ENCODE measurements at regions not wholly inside any gene's neighbourhood (a gene's known extent, or its start where the extent isn't known, plus 50 kb on each side); places are given as distances from the start of the nearest gene placed in this dataset.

- DNase-seq: no peak
These were observed 250.4 kb downstream of the WDR11 start for GRCh38 chr10:121101561-121101960.

DNA sequence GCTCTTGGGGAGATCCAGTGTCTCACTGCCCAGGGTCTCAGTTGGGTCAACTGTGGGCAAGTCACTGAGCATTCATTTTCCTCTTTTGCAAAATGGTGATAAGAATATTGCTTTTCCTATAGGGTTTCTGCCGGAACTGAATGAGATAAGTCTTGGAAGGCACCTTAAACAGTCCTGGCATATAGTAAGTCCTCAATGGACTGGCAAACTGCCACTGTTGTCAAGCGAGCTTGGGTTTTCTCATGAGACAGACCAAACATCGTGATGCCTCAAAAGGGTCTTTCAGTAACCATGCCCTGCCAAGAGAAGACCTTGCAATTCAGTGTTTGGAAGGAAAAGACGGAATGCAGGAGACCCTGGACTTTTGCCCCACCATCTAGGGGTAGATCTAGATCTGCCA is 251.5 kb downstream of the WDR11 start:
- DNase-seq: no peak

DNA sequence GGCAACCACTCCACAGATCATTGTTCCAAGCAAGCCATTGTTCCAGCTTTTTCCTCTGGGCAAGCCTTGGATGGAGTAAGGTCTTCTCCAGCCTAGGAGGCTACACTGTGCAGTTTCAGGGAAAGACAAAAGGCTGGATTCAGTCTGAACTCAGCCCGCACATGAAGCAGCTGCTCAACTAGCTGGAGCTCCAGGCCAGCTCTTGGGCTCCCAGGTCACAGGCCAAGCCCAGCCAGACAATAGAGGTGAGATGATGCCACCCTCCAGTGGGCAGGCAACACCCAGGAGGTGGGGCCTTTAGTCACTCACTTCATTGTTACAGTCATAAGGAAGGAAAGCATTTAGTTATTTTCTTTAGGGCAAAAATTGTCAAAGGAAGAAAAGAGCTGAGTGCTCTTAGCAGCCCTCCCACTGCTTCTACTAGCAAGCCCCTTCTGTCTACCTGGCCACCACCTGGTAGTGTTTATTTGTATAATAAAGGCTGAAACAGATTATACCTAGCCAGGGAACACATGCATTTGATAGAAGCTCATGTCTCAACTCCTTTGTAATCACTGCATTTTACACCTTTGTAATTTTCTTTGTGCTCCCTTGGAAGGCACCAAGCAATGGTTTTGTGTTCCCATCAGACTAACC is 253.4 kb downstream of the WDR11 start:
- no peak for DNase-seq

- DNase-seq: no peak
These were observed 255.4 kb downstream of the WDR11 start for GRCh38 chr10:121106611-121107010.

GRCh38 chr10:121108051-121108450 is 256.9 kb downstream of the WDR11 start:
- no peak for DNase-seq

DNA sequence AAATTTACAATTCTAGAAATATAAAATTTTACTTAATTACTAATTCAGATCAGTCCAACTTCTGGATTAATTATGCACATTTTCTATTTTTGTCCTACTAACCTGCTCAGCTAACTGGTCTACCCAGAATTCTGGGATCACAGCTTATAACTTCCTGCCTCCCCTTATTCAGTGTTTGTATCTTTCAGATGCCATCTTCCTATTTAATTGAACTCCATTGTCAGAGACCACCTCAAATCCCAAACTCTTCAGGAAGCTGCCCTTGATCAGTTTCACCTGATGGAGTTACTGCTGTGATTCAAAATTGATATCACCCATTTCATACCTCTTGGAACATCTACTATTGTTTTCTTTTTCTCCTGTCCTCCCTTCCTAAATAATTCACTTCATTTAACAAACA is 259.2 kb downstream of the WDR11 start:
- no peak for DNase-seq

DNA sequence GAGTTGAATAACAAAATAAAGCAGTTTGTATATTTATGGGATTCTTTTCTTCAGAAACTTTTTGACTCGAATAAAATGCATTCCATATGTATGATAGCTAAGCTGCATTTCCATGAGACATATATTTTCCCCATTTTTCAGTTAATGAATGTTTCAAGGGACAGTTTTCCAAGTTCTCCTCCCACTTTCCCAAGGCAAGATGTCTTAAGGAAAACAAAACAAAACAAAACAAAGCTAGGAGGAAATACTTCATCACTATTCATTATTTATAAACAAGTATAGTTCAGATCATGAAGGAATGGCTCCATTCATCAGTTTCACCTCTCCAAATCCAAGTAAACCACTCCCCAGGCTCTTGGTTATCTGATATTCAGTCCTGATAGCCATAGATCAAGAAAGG is 261.0 kb downstream of the WDR11 start:
- no peak for DNase-seq

DNA sequence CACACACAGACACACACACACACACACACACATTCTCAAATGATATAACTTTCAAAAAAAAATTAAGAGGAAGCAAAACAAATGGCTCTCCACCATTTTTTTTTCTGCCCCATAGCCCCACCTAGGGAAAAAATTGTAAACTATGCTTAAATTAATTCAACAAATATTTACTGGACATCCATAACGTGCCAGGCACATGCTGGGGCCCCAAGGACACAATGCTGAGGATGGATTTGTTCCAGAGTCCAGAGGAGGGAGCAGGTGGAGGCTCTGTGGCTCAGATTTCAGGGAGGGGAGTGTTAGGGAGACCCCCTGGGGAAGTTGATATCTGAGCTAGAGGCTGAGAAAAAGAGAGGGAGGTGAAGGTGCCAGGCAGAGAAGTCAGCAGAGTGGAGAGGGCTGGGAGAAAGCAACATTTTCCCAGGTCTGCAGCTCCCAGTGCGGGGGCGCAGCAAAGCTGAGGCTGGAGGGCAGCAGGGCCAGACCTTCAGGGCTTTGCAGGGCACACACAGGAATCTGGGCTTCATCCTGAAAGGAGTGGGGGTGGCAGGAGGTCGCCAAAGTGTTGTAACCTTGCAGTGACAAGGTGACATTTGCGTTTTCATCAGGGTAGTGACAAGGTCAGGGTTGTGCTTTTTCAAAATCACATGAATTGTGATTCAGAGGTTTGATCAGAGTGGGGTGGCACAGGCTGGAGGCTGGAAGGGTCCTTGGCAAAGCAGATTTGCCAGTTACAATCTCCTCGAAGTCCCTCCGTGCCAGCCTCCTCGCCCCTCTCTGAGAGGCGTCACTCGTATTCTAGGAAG is 261.6 kb downstream of the WDR11 start:
- peak; percentile 49 for DNase-seq

DNA sequence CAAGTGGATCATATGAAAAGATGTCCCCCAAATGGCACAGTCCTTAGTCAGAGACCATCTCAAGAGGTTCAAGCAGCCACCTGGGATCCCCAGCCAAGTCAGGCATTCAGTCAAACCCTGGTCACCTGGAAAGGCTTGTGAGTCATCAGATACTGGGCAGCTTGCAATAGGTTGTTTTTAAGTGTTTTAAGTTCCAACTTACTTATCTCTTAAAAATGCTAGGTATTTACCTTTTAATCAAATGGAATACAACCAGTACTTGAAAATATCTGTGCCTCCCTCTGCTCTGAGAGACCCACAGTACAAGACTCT is 262.2 kb downstream of the WDR11 start:
- DNase-seq: no peak

GRCh38 chr10:121113911-121114310 is 262.7 kb downstream of the WDR11 start:
- DNase-seq: no peak

GRCh38 chr10:121115154-121115553 is 264.0 kb downstream of the WDR11 start:
- no peak for DNase-seq

DNA sequence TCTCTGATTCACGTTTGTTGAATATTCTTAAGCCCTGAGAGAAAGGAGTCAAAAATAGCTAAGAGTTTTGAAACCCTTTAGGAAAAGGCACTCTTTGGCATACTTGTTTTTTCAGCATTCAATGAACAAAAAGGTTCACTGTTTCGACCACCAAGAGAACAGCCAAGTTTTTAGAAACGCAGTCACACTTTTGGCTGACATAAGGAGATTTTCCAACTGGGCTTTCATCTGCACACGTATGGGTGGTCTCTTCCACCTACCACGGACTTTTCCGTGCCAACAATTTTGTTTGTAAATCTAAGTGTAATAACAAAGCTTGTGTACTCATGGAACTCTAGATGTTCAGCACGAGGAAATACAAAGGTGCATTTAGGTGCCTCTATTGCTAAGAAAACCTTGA is 270.3 kb downstream of the WDR11 start:
- no peak for DNase-seq

GRCh38 chr10:121127151-121127906 is 276.2 kb downstream of the WDR11 start:
- no peak for DNase-seq

GRCh38 chr10:121128164-121128563 is 277.0 kb downstream of the WDR11 start:
- no peak for DNase-seq

DNA sequence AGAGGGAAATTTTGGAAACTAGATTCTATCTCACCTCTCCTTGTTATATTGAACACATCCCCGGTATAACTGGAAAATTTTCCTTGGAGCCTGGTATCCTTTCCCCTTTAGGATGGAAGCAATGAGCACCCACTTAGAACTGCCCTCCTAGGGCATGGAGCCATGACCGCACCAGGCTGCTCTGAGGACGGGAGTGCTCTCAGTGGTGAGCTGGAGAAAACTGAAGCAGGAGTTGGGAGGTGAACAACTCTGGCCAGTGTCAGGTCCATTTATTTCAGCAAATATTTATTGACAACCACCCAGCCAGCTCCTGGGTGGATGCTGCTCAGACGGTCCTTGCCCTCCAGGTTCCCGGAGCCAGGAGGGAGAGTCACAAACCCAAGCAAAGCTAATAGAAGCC is 278.1 kb downstream of the WDR11 start:
- no peak for DNase-seq

DNA sequence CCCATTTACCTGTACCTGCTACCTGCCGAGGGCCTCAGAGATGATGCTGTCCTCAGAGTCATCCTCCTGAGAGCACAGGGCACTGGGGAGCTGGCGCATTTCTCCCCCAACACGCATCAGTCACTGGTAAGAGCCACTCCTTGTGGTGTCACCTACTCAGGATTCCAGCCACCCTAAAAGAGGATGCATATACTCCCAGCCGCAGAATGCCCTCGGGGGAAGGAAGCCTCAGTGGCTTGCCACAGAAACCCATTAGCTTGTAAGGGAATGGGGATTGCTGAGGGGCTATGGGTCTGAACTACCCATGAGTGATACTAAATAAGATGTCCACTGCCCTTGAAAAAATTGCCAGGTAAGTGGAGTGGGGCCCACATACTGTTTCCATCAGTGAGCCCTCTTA is 279.2 kb downstream of the WDR11 start:
- no peak for DNase-seq

- no peak for DNase-seq
These were observed 279.9 kb downstream of the WDR11 start for GRCh38 chr10:121131014-121131413.

GRCh38 chr10:121131426-121132265 is 280.5 kb downstream of the WDR11 start:
- no peak for DNase-seq

- DNase-seq: no peak
These were observed 281.1 kb downstream of the WDR11 start for GRCh38 chr10:121132273-121132672.

DNA sequence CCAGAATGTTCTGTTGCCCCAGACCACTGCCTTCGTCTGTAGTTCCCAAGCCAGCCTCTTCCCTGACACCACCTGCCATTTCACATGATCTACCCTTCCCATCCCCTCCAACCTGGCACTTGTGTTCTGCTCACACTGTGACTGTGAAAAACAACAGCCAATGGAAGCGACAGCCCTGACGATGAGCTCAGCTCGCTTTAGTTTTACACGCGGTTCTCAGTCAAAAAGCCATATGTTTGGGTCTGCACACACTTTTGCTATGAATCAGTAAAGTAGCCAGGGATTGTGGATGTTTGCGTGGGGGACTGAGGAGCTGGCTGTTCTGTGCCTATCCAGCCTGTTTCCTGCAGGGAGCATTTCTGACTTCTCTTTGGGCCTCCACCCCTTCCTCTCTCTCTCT is 282.7 kb downstream of the WDR11 start:
- DNase-seq: no peak

- no peak for DNase-seq
These were observed 283.5 kb downstream of the WDR11 start for GRCh38 chr10:121134711-121135110.

GRCh38 chr10:121135512-121135911 is 284.4 kb downstream of the WDR11 start:
- no peak for DNase-seq

DNA sequence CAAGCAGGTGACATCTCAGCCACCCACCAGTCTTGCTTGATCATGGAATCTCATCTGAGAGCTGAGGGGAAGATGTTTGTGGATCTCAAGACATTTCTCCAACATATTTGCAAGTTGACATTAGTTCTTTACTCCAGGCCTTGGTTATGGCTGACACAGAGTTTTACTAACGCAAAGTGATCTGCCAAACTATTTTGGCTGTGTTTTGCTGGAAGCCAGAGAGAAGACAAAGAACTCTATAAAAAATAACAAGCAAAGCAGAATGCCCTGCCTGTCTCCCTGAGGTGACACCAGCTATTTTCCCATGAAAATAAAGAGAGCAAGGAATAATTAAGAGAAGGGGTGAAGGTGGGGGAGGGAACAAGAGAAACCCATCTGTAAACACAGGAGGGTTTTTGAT is 286.4 kb downstream of the WDR11 start:
- DNase-seq: no peak
